ENCODE measurements at regions not wholly inside any gene's neighbourhood (a gene's known extent, or its start where the extent isn't known, plus 50 kb on each side); places are given as distances from the start of the nearest gene placed in this dataset.

- Mint-ChIP-seq H3K9me3 (peaks cover 16% of the 10 kb centered on the region), H3K4me3 (no peak overlapping the region), H3K27ac (no peak overlapping the region), H3K27me3 (ENCODE audit: low read depth) (no peaks in the 10 kb centered on the region), H3K4me1 (ENCODE audit: low read depth) (no peaks in the 10 kb centered on the region), H3K36me3 (ENCODE audit: low read depth) (no peaks in the 10 kb centered on the region)
These were observed 1024.4 kb upstream of the CADM2 start for GRCh38 chr3:83934192-83935021.

GRCh38 chr3:83938491-83938890 lies 1020.3 kb upstream of the CADM2 start:
- peaks cover 10% of the 10 kb centered on the region for H3K9me3 Mint-ChIP-seq
- H3K27me3 Mint-ChIP-seq (ENCODE audit: low read depth): no peaks in the 10 kb centered on the region
- no peaks in the 10 kb centered on the region for H3K4me1 Mint-ChIP-seq (ENCODE audit: low read depth)
- H3K27ac Mint-ChIP-seq: no peak overlapping the region
- no peaks in the 10 kb centered on the region for H3K36me3 Mint-ChIP-seq (ENCODE audit: low read depth)
- no peak overlapping the region for H3K4me3 Mint-ChIP-seq

DNA sequence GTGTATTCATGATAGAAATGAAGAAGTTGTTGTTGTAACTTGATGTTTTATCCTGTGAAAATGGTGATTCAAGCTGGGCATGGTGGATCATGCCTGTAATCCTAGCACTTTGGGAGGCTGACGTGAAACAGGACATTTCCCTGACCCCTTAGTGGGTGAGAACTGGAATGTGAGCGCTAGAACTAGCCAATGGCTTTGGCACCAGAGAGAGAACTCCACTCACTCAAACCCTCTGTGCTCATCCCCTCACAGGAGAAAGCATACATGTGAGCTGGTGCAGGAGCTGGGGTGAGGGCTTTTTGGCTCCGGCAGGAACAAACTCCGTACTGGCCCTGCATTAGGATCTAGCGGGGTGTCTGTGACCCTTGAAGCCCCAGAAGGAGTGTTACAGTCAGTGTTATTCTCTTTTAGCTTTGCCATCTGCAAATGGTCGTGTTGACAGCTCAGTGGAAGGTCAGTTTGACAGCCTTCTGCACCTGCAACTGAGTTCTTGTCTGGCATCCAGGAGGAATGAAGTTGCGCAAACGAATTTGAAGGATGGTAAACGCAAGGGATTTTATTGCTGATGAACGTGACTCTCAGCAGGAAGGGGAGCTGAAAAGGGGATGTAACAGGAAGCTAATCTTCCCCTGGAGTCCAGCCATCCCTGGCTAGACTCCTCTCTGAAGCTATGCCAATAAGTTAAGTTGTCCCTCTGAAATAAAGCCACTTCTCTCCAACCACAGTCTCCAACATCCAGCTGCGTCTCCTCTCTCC lies 1016.6 kb upstream of the CADM2 start:
- Mint-ChIP-seq H3K27me3 (ENCODE audit: low read depth) (no peaks in the 10 kb centered on the region), H3K4me1 (ENCODE audit: low read depth) (no peaks in the 10 kb centered on the region), H3K27ac (no peak overlapping the region), H3K36me3 (ENCODE audit: low read depth) (no peaks in the 10 kb centered on the region), H3K9me3 (peaks cover 5% of the 10 kb centered on the region), H3K4me3 (no peak overlapping the region)

DNA sequence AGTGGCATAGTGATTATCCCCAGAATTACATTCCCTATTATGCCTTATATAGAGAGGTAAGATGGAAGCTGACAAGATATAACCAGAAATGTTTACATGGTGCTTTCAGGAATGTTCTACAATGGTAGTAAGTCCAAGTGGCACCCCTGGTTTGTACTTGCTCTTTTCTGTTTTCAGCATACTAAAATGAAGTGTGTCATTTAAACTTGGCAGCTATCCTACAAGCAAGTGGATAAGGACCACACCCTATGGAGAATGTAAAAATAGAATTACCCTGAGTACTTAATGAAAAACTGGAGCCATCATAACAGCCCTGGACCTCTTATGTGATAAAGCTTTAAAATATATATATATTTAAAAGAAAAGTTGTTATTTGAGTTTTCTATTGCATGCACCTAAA lies 1012.7 kb upstream of the CADM2 start:
- Mint-ChIP-seq H3K36me3 (ENCODE audit: low read depth) (no peaks in the 10 kb centered on the region), H3K27me3 (ENCODE audit: low read depth) (no peaks in the 10 kb centered on the region), H3K4me3 (no peak overlapping the region), H3K9me3 (peaks cover 5% of the 10 kb centered on the region), H3K4me1 (ENCODE audit: low read depth) (no peaks in the 10 kb centered on the region), H3K27ac (no peak overlapping the region)

- peaks cover 4% of the 10 kb centered on the region for H3K9me3 Mint-ChIP-seq
- H3K36me3 Mint-ChIP-seq (ENCODE audit: low read depth): no peaks in the 10 kb centered on the region
- H3K4me3 Mint-ChIP-seq: no peak overlapping the region
- no peaks in the 10 kb centered on the region for H3K27me3 Mint-ChIP-seq (ENCODE audit: low read depth)
- no peaks in the 10 kb centered on the region for H3K4me1 Mint-ChIP-seq (ENCODE audit: low read depth)
- H3K27ac Mint-ChIP-seq: no peak overlapping the region
These were observed 1012.2 kb upstream of the CADM2 start for GRCh38 chr3:83946554-83946953.

GRCh38 chr3:83948771-83949170 lies 1010.0 kb upstream of the CADM2 start:
- Mint-ChIP-seq H3K4me1 (ENCODE audit: low read depth) (no peaks in the 10 kb centered on the region), H3K9me3 (peaks cover 3% of the 10 kb centered on the region), H3K4me3 (no peak overlapping the region), H3K36me3 (ENCODE audit: low read depth) (no peaks in the 10 kb centered on the region), H3K27ac (no peak overlapping the region), H3K27me3 (ENCODE audit: low read depth) (no peaks in the 10 kb centered on the region)

DNA sequence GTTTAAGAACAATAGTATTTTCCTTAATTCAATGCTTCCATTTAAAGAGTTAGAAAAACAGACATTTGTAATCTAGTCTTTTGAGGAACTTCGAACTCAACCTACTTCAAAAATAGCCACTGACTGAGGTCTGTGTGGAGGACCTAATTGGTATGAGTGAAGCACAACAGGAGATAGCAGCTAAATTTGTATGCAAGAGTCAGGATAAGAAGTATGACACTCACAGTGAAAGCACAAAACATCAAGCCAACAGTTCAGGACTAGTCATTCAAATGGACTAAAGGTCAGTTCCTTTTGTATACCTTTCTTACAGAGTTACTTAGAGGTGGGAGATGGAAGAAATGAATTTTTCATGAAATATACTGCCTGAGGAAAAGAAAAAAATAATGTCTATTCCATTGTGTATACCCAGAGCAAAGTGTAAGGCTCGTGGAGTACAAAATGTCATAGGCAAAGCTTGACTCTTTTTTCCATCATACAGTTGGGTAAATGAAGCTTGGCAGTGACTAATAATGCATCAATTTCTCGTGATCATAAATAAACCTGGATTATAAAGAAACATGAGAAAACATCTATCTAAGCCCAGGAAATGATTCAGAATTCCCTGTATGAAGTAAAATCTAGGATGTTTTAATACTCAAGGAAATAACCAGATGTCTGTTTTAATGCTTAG lies 1005.2 kb upstream of the CADM2 start:
- peaks cover 3% of the 10 kb centered on the region for H3K9me3 Mint-ChIP-seq
- no peaks in the 10 kb centered on the region for H3K27me3 Mint-ChIP-seq (ENCODE audit: low read depth)
- H3K36me3 Mint-ChIP-seq (ENCODE audit: low read depth): no peaks in the 10 kb centered on the region
- H3K27ac Mint-ChIP-seq: no peak overlapping the region
- H3K4me3 Mint-ChIP-seq: no peak overlapping the region
- H3K4me1 Mint-ChIP-seq (ENCODE audit: low read depth): no peaks in the 10 kb centered on the region

DNA sequence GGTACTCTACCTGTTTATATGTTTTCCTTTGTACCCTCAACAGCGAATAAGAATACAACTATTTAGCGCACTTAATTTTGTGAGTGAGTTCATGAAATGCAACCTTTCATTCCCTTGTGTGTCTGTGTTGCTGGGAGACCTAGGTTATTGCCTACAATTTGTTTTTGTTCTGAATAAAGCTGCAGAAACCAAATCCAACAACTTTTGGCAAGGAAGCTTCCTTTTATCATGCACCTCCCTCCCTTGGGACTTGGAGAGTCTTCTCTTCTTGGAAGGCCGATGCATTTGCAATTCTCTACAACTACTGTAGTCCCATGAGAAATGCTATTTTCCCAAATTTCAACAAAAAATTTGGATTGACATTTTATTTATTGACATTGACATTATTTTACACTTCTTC lies 1002.4 kb upstream of the CADM2 start:
- Mint-ChIP-seq H3K9me3 (peaks cover 3% of the 10 kb centered on the region), H3K27me3 (ENCODE audit: low read depth) (no peaks in the 10 kb centered on the region), H3K36me3 (ENCODE audit: low read depth) (no peaks in the 10 kb centered on the region), H3K4me1 (ENCODE audit: low read depth) (no peaks in the 10 kb centered on the region), H3K27ac (no peak overlapping the region), H3K4me3 (no peak overlapping the region)

DNA sequence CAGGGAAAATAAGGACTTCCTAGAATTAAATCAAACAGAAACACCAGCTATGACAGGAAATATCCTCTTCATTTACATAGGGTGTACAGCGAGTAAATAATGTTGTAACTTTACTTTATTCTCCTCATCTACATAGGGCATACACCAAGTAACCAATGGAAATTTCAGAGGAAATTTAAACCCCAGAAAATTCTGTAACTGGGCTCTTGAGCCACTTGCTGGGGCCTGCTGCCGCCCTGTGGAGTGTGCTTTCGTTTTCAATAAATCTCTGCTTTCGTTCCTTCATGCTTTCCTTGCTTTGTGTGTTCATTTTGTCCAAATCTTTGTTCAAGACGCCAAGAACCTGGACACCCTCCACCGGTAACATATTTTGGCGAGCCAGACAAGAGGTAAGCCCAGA lies 990.4 kb upstream of the CADM2 start:
- peaks cover 14% of the 10 kb centered on the region for H3K9me3 Mint-ChIP-seq
- H3K27ac Mint-ChIP-seq: no peak overlapping the region
- H3K4me3 Mint-ChIP-seq: no peak overlapping the region

DNA sequence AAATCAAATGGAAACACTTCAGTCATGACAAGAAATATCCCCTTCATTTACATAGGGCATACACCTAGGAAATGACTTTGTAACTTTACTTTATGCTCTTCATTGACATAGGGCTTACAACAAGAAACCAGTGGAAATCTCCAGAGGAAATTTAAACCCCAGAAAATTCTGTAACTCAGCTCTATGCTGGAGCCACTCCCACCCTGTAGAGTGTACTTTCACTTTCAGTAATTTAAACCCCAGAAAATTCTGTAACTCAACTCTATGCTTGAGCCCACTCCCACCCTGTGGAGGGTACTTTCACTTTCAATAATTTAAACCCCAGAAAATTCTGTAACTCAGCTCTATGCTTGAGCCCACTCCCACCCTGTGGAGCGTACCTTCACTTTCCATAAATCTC lies 987.1 kb upstream of the CADM2 start:
- Mint-ChIP-seq H3K4me3 (no peak overlapping the region), H3K27me3 (ENCODE audit: low read depth) (no peaks in the 10 kb centered on the region)

More for the DNA sequence above, 990.4 kb upstream of the CADM2 start:
- no peaks in the 10 kb centered on the region for H3K27me3 Mint-ChIP-seq (ENCODE audit: low read depth)
- no peaks in the 10 kb centered on the region for H3K36me3 Mint-ChIP-seq (ENCODE audit: low read depth)
- H3K4me1 Mint-ChIP-seq (ENCODE audit: low read depth): no peaks in the 10 kb centered on the region

DNA sequence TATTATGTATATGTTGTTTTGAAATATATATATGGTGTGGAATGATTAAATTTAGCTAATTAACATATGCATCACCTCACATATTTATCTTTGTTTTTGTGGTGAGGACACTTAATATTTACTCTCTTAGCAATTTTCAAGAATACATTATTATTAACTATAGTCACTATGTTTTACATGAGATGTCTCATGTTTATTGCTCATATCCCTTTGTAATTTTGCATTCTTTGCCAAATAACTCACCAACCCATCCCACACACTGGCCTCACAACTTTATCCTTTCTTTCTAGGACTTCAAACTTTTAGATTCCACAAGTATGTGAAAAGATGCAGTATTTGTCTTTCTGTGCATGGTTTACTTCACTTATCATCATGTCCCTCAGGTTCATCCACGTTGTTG lies 950.2 kb upstream of the CADM2 start:
- Mint-ChIP-seq H3K4me3 (no peak overlapping the region), H3K4me1 (ENCODE audit: low read depth) (no peaks in the 10 kb centered on the region), H3K27me3 (ENCODE audit: low read depth) (no peaks in the 10 kb centered on the region), H3K27ac (no peak overlapping the region), H3K36me3 (ENCODE audit: low read depth) (no peaks in the 10 kb centered on the region), H3K9me3 (peaks cover 18% of the 10 kb centered on the region)

More for the DNA sequence above, 987.1 kb upstream of the CADM2 start:
- Mint-ChIP-seq H3K4me1 (ENCODE audit: low read depth) (no peaks in the 10 kb centered on the region), H3K9me3 (peaks cover 16% of the 10 kb centered on the region), H3K27ac (no peak overlapping the region), H3K36me3 (ENCODE audit: low read depth) (no peaks in the 10 kb centered on the region)

GRCh38 chr3:84023842-84024241 lies 934.9 kb upstream of the CADM2 start:
- Mint-ChIP-seq H3K27ac (no peak overlapping the region), H3K36me3 (ENCODE audit: low read depth) (no peaks in the 10 kb centered on the region), H3K4me3 (no peak overlapping the region), H3K27me3 (ENCODE audit: low read depth) (no peaks in the 10 kb centered on the region), H3K4me1 (ENCODE audit: low read depth) (no peaks in the 10 kb centered on the region), H3K9me3 (peaks cover 12% of the 10 kb centered on the region)

DNA sequence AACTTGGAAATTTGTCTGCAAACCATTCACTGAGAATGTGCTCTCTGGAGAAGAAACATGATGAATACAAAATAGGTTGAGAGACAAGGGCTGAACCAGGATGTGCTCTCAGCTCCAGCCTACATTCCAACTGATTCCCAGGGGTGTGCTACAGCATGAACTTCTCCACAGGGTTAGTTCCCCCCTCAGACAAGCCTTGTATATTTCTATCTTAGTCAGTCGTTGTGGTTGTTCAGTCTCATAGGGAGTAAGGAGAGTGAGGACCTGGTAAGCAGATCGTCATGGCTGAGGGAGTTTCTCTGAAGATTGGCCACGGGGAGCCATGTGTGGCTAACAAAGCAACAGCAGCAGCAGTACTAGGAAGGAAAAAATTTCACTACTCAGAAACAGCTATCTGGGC lies 919.7 kb upstream of the CADM2 start:
- H3K9me3 Mint-ChIP-seq: peaks cover 39% of the 10 kb centered on the region
- H3K4me1 Mint-ChIP-seq (ENCODE audit: low read depth): no peaks in the 10 kb centered on the region
- no peaks in the 10 kb centered on the region for H3K36me3 Mint-ChIP-seq (ENCODE audit: low read depth)
- H3K27me3 Mint-ChIP-seq (ENCODE audit: low read depth): no peaks in the 10 kb centered on the region
- no peak overlapping the region for H3K27ac Mint-ChIP-seq
- no peak overlapping the region for H3K4me3 Mint-ChIP-seq

DNA sequence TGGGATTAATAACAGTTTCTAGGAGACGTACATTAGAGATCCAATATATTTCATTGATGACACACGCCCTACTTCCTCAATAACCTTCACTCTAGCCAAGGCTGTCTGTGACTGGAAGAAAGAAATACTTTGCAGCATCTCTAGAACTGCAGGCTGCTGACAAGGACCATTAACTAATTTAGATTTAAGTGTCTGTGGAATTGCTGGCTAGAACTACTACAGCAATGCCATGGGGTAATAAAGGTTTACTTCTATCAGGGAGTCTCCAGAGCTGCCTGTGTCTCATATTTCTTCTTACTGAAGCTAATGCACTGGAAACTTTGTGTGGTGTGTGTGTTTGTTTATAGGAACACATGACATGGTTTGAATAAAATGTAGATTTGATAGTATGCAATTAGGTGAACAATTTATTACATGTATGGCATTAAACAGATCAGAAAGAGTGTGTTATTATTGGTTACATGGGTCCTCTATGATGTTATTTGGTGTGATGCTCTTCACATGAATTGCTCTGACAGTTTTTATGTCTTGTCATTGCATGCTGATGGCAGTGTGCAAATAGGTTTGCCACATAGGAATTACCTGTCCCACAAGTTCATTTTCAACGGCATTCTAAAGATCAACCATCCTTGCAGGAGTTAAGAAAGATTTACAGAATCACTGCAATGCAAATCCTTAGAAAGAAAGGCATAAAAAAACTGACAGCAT lies 916.2 kb upstream of the CADM2 start:
- no peaks in the 10 kb centered on the region for H3K36me3 Mint-ChIP-seq (ENCODE audit: low read depth)
- no peaks in the 10 kb centered on the region for H3K4me1 Mint-ChIP-seq (ENCODE audit: low read depth)
- peaks cover 15% of the 10 kb centered on the region for H3K9me3 Mint-ChIP-seq
- H3K27me3 Mint-ChIP-seq (ENCODE audit: low read depth): no peaks in the 10 kb centered on the region
- no peak overlapping the region for H3K4me3 Mint-ChIP-seq
- H3K27ac Mint-ChIP-seq: no peak overlapping the region

Data from T-helper 1 cell treated with Interleukin-12 subunit alpha and Interleukin-12 subunit beta and Interleukin-4 antibody, amounts not matched to agents 30 μg/mL and 1 μg/mL, for 36 hours (primary cell).